RKO (cell line): ENCODE measurements at regions not wholly inside any gene's neighbourhood (a gene's known extent, or its start where the extent isn't known, plus 50 kb on each side); places are given as distances from the start of the nearest gene placed in this dataset.
"Not testable (repeated sequence)": the region's sequence is repeated elsewhere in the genome, so short reads cannot be mapped to it uniquely, and the experiment has no call there.

Experiments used
- DNase-seq: peaks from one replicate; pipeline ENCODE4 v3.0.0-alpha.2; 2016; ENCODE audit warnings: low spot score

DNA sequence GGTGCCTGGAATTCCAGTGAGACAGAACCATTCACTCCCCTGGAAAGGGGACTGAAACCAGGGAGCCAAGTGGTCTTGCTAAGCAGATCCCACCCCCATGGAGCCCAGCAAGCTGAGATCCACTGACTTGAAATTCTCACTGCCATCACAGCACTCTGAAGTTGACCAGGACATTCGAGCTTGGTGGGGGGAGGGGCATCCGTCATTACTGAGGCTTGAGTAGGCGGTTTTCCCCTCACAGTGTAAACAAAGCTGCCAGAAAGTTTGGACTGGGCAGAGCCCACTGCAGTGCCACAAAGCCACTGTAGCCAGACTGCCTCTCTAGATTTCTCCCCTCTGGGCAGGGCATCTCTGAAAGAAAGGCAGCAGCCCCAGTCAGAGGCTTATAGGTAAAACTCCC lies 623.9 kb upstream of the CCDC179 start:
- DNase-seq: not testable (repeated sequence)

DNA sequence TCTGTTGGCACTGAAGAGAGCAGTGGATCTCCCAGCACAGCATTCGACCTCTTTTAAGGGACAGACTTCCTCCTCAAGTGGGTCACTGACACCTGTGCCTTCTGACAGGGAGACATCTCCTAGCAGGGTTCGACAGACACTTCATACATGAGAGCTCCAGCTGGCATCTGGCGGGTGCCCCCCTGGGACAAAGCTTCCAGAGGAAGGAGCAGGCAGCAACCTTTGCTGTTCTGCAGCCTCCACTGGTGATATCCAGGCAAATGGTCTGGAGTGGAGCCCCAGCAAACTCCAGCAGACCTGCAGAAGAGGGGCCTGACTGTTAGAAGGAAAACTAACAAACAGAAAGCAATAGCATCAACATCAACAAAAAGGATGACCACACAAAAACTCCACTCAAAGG lies 624.3 kb upstream of the CCDC179 start:
- DNase-seq: not testable (repeated sequence)

DNA sequence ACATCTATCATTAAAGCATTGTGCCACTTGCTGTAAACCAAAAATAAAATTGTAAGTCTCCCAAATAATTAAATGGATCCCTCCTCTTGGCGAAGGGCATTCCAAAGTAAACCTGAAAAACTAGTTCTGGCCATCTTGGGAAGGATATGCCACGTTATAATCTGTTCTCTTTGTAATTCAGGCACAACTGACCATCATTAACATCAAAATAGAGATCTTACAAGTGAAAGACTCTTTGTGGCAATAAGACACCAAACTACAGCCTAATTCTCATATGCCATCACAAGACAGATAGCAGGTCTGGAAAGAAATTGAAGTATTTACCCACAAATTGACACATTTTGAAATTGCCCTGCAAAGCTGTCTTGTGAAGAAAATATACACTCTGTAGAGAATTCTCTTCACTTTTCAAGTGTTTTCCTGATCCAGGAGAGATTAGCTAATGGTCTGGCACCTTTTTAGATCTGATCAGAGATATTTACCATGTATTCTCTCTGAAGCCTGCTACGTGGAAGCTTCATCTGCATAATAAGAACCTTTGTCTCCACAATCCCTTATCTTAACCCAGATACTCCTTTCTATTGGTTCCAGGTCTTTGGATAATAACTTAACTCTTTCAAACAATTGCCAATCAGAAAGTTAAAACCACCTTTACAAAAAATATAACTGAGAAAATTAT lies 630.4 kb upstream of the CCDC179 start:
- DNase-seq: no peak

DNA sequence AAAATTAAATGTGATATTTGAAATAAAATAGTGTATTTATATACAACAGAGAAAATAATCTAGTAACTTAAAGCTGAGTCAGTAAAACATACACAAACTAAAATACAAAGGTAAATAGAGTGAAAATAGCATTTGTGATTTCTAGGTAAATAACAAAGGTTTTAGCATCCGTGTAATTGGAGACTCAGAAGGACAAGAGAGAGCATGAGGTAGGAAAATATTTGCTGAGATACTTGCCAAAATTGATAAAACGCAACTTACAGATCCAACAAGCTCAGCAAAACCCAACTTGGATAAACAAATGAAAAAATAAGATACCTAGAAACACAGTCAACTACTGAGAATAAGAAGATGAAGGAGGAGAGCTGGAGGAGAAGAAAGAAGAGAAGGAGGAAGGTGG lies 634.7 kb upstream of the CCDC179 start:
- DNase-seq: no peak

DNA sequence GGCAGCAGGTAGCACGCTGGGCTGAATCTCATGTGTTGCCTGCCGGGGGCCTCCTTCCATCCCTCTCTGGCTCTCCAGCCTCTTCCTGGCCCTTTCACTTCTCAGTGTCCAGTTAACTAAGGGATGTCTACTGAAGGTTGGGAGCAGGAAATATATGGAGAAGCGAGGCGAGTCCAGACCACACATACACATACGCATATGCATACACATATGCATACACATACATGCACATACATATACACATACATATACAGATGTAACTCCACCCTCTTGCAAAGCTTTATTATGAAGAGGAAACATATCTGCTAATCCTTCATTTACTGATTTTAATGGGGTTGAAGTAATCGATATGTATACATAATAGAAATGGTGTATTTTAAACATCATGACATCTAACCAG lies 636.1 kb upstream of the CCDC179 start:
- DNase-seq: no peak

DNA sequence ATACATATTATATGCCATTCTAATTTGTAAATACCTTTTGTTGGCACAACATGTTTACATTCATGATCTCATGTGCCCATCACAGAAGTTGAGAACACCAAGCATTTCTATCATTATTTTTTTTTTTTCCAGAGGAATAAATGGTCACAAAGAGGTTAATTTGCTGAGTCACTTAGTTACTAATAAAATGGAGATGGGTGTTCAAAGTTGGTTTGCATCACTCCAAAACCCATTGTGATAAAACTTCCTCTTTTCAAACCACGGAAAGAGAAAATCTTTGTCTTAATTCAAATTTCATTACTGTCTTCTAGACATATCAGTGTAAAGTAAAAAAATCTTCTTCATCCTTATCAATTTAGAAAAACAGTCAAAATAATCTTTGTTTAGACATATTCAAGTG lies 636.8 kb upstream of the CCDC179 start:
- DNase-seq: no peak

DNA sequence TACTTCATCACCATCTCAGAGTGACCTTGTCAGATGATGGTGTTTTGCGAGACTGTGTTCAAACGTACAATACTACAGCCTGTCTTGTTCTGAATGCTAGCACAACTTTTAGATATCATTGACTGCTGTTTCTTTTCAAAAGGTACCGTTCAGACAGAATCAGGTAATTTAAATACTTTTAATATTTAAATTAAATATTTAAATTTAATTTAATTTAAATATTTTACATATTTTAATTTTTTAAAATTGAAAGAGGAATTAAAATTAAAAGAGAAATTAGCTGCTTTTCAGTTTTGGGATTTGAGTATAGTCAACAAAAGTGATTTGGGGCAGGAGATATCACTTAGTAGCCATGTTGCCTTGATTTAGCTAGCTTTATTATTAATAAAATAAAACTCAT lies 642.1 kb upstream of the CCDC179 start:
- no peak for DNase-seq

DNA sequence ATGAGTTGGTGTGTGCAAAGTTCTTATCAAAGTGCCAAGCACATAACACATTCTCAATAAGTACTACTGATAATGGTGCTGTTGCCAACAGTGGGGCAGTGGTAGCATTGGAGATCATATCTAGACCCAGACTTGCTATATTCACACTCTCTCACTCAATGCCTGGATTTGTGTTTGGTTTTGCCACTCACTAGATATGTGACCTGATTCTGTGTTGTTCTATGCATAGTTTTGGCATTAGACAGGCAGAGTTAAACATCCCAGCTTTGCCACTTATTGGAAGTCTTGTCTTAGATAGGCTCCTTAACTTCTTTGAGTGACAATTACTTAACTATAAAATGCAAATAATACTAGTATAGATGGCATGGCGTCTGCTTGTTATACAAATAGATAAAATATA lies 642.6 kb upstream of the CCDC179 start:
- DNase-seq: no peak

DNA sequence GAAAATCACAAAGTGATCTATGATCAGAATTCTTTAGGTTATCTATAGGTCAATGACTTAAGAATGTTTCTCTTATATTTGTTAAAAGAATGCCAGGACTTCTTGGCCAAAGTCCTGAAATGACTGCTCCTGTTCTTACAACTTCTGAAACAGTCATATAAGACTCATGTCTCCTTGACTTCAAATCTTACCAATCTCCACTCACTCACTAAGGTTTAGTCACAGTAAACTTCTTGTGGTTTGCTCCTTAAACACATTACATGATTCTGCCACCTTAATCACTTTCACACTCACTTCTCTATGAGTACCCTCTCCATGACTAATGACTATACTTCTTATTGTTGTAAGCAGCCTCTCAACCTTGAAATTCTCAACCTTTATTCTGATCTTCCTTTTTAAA lies 648.7 kb upstream of the CCDC179 start:
- DNase-seq: peak; percentile 87

DNA sequence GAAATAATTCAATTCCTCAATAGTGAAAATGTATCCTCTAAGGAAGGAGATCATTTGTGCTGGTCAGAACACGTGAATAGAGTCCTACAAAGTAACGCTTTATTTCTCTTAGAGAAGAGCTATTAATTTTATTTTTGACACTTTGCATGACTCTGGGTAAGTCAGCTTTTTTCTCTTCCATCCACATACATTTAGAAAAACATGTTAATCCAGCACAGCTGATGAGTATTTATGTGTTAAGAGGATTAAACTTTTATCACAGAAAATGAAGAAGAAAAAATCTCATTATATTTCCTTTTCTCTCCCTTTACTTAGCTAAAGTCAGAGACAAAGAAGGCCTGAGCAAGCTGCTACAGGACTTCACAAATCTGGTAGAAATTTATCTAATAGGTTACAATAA lies 649.5 kb upstream of the CCDC179 start:
- DNase-seq: no peak

DNA sequence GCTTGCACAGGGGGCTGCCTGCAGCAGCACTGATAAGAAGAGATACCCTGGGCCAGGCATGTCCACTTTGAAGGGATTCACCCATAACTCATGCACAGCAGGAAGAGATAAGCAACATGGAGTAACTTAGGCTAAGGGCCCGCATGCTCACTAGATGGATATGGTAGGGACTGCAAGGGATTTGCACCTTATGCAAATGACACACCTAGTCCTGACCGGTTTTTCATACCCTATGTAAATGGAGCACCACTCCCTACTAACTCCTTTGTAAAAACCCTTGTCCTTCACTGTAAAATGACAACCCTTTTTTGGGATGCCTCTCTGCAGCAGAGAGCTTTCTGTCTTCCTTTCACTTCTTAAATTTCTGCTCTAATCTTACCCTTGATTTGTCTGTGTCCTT lies 658.9 kb upstream of the CCDC179 start:
- DNase-seq: no peak

DNA sequence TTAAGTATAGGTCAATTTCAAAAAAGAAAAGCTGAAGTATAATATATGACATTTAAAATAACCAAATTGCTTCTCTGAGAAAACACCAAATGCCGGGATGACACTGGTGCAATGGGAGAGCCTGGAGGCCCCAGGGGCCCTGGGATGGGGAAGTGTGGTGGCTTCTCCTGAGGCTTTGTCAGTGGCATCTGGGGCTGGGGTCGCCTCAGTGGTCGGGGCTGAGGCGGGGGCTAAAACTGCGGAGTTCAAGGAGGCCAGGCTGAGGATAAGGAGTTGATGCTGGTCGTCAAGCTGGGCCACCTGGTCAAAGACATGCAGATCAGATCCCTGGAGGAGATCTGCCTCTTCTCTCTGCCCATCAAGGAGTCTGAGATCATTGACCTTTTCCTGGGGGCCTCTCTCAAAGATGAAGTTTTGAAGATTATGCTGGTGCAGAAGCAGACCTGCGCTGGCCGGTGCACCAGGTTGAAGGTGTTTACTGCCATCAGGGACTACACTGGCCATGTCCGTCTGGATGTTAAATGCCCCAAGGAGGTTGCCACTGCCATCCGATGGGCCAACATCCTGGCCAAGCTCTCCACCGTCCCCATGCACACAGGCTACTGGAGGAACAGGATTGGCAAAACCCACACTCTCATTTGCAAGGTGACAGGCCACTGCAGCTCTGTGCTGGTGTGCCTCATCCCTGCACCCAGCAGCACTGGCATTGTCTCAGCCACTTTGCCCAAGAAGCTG lies 660.1 kb upstream of the CCDC179 start:
- DNase-seq: no peak

DNA sequence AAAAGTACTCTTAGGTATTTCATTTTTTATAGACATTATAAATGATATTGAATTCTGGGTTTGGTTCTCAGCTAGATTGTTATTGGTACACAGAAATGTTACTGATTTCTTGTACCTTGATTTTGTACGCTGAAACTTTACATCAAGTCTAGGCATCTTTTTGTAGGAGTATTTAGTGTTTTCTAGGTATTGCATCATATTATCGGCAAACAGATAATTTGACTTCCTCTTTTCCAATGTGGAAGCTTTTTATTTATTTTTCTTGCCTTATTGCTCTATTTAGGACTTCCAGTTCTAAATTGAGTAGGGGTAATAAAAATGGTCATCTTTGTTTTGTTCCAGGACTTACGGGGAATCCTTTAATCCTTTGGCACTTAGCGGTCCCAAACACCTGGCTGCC lies 676.6 kb upstream of the CCDC179 start:
- DNase-seq: no peak

DNA sequence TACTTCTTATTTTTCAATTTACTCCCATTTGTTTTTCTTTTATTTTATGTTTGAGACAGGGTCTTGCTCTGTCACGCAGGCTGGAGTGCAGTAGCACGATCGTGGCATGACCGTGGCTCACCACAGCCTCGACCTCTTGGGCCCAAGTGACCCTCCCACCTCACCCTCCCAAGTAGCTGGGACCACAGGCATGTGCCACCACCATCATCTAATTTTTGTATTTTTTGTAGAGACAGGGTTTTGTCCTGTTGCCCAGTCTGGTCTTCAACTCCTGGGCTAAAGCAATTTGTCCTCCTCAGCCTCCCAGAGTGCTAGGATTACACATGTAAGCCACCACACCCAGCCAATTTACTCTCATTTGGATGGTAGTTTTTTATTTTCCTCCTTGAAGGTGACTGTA lies 679.3 kb upstream of the CCDC179 start:
- DNase-seq: no peak

DNA sequence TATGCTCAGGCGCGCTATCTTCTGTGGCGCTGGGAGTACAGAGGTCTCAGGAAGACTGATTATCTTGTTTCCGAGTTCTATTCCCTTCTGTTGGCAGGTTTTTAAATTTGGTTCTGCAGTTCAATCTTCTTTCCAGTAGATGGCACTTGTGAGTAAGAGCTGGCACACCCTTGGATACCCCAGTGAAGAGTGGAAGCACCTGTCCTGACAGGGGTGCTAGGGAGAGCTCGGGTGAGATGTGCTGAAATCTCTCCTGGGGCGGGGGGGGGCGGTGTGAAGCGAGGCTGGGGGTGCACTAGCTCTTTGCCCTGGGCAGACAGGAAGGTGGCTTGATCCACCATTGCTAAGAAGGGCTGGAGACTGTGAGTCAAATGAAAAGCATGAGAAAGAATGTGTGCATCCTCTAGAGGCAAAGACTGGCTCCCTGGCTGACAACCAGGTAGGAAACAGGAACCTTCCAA lies 679.9 kb upstream of the CCDC179 start:
- peak; percentile 41 for DNase-seq

DNA sequence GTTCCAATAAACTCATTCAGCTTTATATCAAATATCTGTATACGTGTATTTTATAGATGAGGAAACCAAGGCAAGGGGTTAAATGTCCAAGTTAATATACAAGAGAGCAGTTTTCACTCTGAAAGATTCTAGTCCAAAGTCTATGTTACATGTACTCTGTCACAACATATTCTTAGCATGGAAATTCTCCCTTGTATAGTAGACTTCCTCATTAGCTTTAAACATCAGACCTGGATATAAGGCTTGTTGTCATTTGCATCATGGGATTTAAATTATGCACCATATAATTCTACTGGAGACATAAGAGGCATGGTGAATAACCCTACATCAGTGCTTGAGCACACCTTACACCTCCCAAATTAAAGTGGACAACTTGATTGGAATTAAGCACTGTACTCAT lies 681.9 kb upstream of the CCDC179 start:
- no peak for DNase-seq

DNA sequence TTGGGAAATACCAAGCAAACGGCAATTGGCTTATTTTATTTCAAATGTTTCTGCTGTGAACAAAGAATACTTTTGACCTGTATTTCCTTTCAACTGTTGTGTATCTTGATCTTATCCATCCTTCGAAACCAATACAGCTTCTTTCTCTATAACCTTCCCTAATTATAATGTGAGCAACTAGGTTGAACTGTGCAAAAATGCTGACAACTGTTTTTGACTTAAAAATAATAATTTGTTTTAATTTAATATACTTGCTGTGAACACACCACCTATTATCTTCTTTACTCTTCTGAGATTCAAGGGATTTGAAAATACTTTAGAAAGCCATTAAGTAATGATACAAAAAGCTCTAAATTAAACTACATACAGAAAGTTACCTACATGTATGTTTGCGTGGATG lies 682.5 kb upstream of the CCDC179 start:
- DNase-seq: no peak

DNA sequence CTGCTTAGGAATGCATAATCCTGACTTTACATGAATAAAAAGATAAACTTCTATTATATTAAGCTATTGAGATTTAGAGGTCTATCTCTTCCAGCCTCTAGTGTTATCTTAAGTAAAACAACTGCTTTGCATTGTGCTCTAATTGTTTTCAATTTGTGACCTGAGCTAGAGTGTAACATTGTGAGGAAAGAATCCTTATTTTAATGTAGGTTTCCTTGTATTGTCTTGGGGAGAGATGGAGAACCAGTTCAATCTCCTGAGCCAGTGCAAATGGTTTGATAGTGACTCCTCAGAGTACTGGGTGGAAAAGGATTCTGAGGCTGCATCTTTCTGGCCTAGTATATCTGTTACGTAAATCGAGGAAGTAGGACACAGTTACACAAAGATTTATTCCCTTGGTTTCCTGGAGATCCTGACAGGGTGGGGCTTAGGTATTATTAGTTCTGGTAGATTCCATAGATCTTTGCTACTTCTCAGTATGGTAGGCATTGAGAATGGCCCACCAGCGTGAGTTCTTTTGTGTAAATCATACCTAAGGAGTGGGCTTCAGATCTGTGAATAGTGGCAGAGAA lies 683.5 kb upstream of the CCDC179 start:
- no peak for DNase-seq

DNA sequence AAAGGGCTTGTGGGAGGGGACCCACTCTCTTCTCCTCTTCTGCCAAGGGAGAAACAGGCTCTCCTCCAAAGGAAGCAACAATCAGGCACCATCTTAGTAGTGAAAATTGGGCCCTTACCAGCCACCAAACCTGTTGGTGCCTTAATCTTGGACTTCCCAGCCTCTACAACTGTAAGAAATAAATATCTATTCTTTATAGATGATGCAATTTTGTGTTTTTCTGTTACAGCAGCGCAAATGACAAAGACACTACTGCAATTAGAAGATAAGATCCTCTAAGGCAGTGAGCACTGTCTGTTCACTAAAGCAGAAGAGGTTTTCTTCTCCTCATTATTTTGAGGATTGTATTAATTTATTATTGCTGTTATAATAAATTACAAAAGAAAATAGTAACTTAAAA lies 691.4 kb upstream of the CCDC179 start:
- DNase-seq: no peak

DNA sequence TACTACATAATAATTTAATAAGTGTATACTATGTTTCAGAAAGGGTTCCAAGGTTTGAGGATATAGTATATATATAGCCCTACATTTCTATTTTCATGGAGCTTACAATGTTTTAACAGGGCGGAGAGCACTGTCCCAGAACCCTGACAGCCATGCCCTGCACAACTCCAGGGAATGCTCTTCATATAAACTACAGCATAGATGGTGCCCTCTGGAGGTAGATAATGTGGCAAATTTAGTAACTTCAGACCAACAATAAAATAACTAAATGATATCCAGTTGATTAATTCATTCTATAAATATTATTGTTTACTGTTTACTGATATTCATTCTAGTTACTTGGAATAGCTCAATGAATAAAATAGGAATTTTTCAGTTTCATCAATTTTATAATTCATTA lies 693.7 kb upstream of the CCDC179 start:
- DNase-seq: peak; percentile 20

DNA sequence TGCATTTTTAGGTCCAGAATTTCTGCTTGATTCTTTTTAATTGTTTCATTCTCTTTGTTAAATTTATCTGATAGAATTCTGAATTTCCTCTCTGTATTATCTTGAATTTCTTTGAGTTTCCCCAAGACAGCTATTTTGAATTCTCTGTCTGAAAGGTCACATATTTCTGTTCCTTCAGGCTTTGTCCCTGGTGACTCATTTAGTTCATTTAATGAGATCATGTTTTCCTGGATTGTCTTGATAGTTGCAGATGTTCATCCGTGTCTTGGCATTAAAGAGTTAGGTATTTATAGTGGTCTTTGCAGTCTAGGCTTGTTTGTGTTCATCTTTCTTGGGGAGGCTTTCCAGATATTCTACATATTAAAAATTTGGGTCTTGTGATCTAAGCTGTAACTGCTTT lies 694.8 kb upstream of the CCDC179 start:
- DNase-seq: no peak

DNA sequence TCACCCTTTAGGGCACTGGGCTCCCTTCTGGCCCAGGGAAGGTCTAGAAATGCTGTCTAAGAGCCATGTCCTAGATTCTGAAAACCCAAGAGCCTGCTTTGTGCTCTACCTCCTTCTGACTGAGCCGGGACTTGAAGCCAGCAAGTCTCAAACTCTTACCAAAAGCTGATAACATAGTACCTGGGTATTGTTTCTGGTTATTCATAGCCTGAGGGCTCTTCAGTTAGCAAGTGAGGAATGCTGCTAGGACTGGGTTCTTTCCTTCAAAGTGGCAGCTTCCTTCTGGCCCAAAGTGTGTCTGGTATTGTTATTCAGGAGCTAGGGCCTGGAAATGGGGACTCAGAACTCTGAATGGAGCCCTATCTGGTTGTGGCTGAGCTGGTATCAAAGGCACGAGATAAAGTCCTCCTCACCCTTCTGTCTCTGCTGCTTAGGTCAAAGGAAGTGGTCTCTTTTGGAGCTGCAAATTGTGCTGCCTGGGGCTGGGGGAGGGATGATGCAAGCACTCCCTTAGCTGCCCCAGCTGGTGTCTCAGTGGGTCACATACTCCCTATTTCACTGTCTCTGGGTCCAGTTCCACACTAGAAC lies 696.0 kb upstream of the CCDC179 start:
- DNase-seq: no peak

DNA sequence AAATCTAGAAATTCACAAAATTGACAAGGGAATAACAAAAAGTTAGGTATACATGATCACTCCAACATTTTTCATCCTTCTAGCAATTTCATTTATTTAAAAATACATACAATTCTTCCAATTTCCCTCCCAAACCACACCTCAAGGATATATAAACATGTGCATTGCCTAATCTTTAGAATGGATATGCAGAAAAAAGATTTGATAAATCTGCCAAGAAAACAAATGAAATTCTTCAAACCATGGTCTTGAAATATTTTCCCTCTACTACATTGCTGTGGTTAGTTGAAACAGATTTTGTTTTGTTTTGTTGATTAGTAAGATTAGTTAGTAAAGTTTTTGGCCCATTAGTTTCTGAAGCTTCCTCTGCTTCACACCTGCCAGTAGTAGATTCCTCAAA lies 703.3 kb upstream of the CCDC179 start:
- no peak for DNase-seq
